SU-DHL-6 (cell line): ENCODE measurements at regions not wholly inside any gene's neighbourhood (a gene's known extent, or its start where the extent isn't known, plus 50 kb on each side); places are given as distances from the start of the nearest gene placed in this dataset.

Experiments
- CTCF ChIP-seq: fragments of 200-600 bp; sonication (generic); IDR thresholded peaks from one replicate; pipeline ENCODE4 v1.5.1; 2017; ENCODE audit warnings: antibody characterized with exemption, mild to moderate bottlenecking, low read length, moderate library complexity; ENCODE audit not compliant: insufficient read depth, poor library complexity, severe bottlenecking
- EZH2phosphoT487 ChIP-seq: fragments of 200-600 bp; sonication (generic), shearing (Covaris generic); conservative IDR thresholded peaks from 2 replicates; pipeline ENCODE4 v1.6.1; 2018; ENCODE audit warnings: mild to moderate bottlenecking, antibody characterized with exemption, low read length, moderate library complexity, mixed read lengths

GRCh38 chr10:3493621-3494020 is 291.4 kb downstream of the KLF6 start:
- TF ChIP-seq CTCF: no peak
- TF ChIP-seq EZH2phosphoT487: no peak
